Activated T-cell treated with anti-CD3 and anti-CD28 coated beads, Interleukin-2, amount 50 U/mL, for 24 hours (primary cell): ENCODE measurements at regions not wholly inside any gene's neighbourhood (a gene's known extent, or its start where the extent isn't known, plus 50 kb on each side); places are given as distances from the start of the nearest gene placed in this dataset.

ENCODE experiments used
- DNase-seq: peaks from one replicate; pipeline ENCODE4 v3.0.0-alpha.2; 2020
- H3K27ac Mint-ChIP-seq: 2 replicates; pipeline ENCODE4 v1.8.0; 2020; ENCODE audit warnings: mild to moderate bottlenecking, mixed read lengths
- H3K27me3 Mint-ChIP-seq: 2 replicates; pipeline ENCODE4 v1.8.0; 2020; ENCODE audit warnings: mixed read lengths
- H3K36me3 Mint-ChIP-seq: 2 replicates; pipeline ENCODE4 v1.8.0; 2020; ENCODE audit warnings: low read depth, mixed read lengths
- H3K4me1 Mint-ChIP-seq: 2 replicates; pipeline ENCODE4 v1.8.0; 2020; ENCODE audit warnings: low read depth, mixed read lengths
- H3K4me3 Mint-ChIP-seq: 2 replicates; pipeline ENCODE4 v1.8.0; 2020; ENCODE audit warnings: mild to moderate bottlenecking, moderate library complexity, mixed read lengths
- H3K9me3 Mint-ChIP-seq: 2 replicates; pipeline ENCODE4 v1.8.0; 2020; ENCODE audit warnings: mixed read lengths

GRCh38 chr5:27414099-27414498 is 375.7 kb upstream of the CDH9 start:
- Mint-ChIP-seq H3K4me1 (no peaks in the 10 kb centered on the region), H3K27ac (no peak overlapping the region), H3K36me3 (no peaks in the 10 kb centered on the region), H3K27me3 (no peaks in the 10 kb centered on the region), H3K4me3 (no peak overlapping the region), H3K9me3 (peaks cover 8% of the 10 kb centered on the region)
- DNase-seq = no peak

- DNase-seq = no peak
- peaks cover 6% of the 10 kb centered on the region for H3K9me3 Mint-ChIP-seq
- H3K4me1 Mint-ChIP-seq = no peaks in the 10 kb centered on the region
- no peaks in the 10 kb centered on the region for H3K27me3 Mint-ChIP-seq
- H3K27ac Mint-ChIP-seq = no peak overlapping the region
- no peaks in the 10 kb centered on the region for H3K36me3 Mint-ChIP-seq
- no peak overlapping the region for H3K4me3 Mint-ChIP-seq
Measured at GRCh38 chr5:27412384-27412783, 374.0 kb upstream of the CDH9 start.

- Mint-ChIP-seq H3K36me3 (no peaks in the 10 kb centered on the region), H3K27ac (no peak overlapping the region), H3K4me1 (no peaks in the 10 kb centered on the region), H3K9me3 (peaks cover 9% of the 10 kb centered on the region), H3K27me3 (no peaks in the 10 kb centered on the region), H3K4me3 (no peak overlapping the region)
- DNase-seq = no peak
Measured at GRCh38 chr5:27406020-27406419, 367.6 kb upstream of the CDH9 start.

- Mint-ChIP-seq H3K9me3 (peaks cover 14% of the 10 kb centered on the region), H3K27me3 (no peaks in the 10 kb centered on the region)
Measured at GRCh38 chr5:27403243-27403882, 365.0 kb upstream of the CDH9 start.

GRCh38 chr5:27402828-27403227 is 364.4 kb upstream of the CDH9 start:
- Mint-ChIP-seq H3K9me3 (peaks cover 14% of the 10 kb centered on the region), H3K27ac (no peak overlapping the region), H3K4me3 (no peak overlapping the region), H3K27me3 (no peaks in the 10 kb centered on the region), H3K36me3 (no peaks in the 10 kb centered on the region), H3K4me1 (no peaks in the 10 kb centered on the region)
- DNase-seq = no peak

More at GRCh38 chr5:27403243-27403882, 365.0 kb upstream of the CDH9 start:
- DNase-seq = no peak
- H3K4me3 Mint-ChIP-seq = no peak overlapping the region
- no peaks in the 10 kb centered on the region for H3K36me3 Mint-ChIP-seq
- H3K4me1 Mint-ChIP-seq = no peaks in the 10 kb centered on the region
- H3K27ac Mint-ChIP-seq = no peak overlapping the region

- H3K27me3 Mint-ChIP-seq = no peaks in the 10 kb centered on the region
- H3K4me3 Mint-ChIP-seq = no peak overlapping the region
- peaks cover 9% of the 10 kb centered on the region for H3K9me3 Mint-ChIP-seq
- no peak overlapping the region for H3K27ac Mint-ChIP-seq
- no peak for DNase-seq
- H3K4me1 Mint-ChIP-seq = no peaks in the 10 kb centered on the region
- H3K36me3 Mint-ChIP-seq = no peaks in the 10 kb centered on the region
Measured at GRCh38 chr5:27396998-27397397, 358.6 kb upstream of the CDH9 start.

GRCh38 chr5:27392716-27393115 is 354.3 kb upstream of the CDH9 start:
- no peak overlapping the region for H3K27ac Mint-ChIP-seq
- no peaks in the 10 kb centered on the region for H3K36me3 Mint-ChIP-seq
- no peak for DNase-seq
- H3K4me1 Mint-ChIP-seq = no peaks in the 10 kb centered on the region
- H3K9me3 Mint-ChIP-seq = peaks cover 5% of the 10 kb centered on the region
- no peaks in the 10 kb centered on the region for H3K27me3 Mint-ChIP-seq
- no peak overlapping the region for H3K4me3 Mint-ChIP-seq

- Mint-ChIP-seq H3K27me3 (no peaks in the 10 kb centered on the region), H3K27ac (no peak overlapping the region), H3K9me3 (peaks cover 11% of the 10 kb centered on the region), H3K36me3 (no peaks in the 10 kb centered on the region), H3K4me1 (no peaks in the 10 kb centered on the region), H3K4me3 (no peak overlapping the region)
- DNase-seq = no peak
Measured at GRCh38 chr5:27389696-27390095, 351.3 kb upstream of the CDH9 start.

GRCh38 chr5:27388755-27389154 is 350.4 kb upstream of the CDH9 start:
- no peak for DNase-seq
- H3K27me3 Mint-ChIP-seq = no peaks in the 10 kb centered on the region
- peaks cover 11% of the 10 kb centered on the region for H3K9me3 Mint-ChIP-seq
- H3K27ac Mint-ChIP-seq = no peak overlapping the region
- H3K36me3 Mint-ChIP-seq = no peaks in the 10 kb centered on the region
- no peak overlapping the region for H3K4me3 Mint-ChIP-seq
- no peaks in the 10 kb centered on the region for H3K4me1 Mint-ChIP-seq

- Mint-ChIP-seq H3K4me3 (no peak overlapping the region), H3K9me3 (peaks cover 17% of the 10 kb centered on the region), H3K27me3 (no peaks in the 10 kb centered on the region), H3K27ac (no peak overlapping the region), H3K4me1 (no peaks in the 10 kb centered on the region), H3K36me3 (no peaks in the 10 kb centered on the region)
- no peak for DNase-seq
Measured at GRCh38 chr5:27387535-27388073, 349.2 kb upstream of the CDH9 start.

- no peaks in the 10 kb centered on the region for H3K27me3 Mint-ChIP-seq
- H3K4me3 Mint-ChIP-seq = no peak overlapping the region
- no peaks in the 10 kb centered on the region for H3K4me1 Mint-ChIP-seq
- no peak for DNase-seq
- no peak overlapping the region for H3K27ac Mint-ChIP-seq
- no peaks in the 10 kb centered on the region for H3K36me3 Mint-ChIP-seq
- peaks cover 20% of the 10 kb centered on the region for H3K9me3 Mint-ChIP-seq
Measured at GRCh38 chr5:27381686-27382085, 343.3 kb upstream of the CDH9 start.

- no peaks in the 10 kb centered on the region for H3K27me3 Mint-ChIP-seq
- no peak overlapping the region for H3K27ac Mint-ChIP-seq
- no peak overlapping the region for H3K4me3 Mint-ChIP-seq
- no peak for DNase-seq
- no peaks in the 10 kb centered on the region for H3K4me1 Mint-ChIP-seq
- H3K9me3 Mint-ChIP-seq = peaks cover 14% of the 10 kb centered on the region
- no peaks in the 10 kb centered on the region for H3K36me3 Mint-ChIP-seq
Measured at GRCh38 chr5:27377626-27378025, 339.2 kb upstream of the CDH9 start.

- Mint-ChIP-seq H3K4me3 (no peak overlapping the region), H3K4me1 (no peaks in the 10 kb centered on the region), H3K36me3 (no peaks in the 10 kb centered on the region), H3K27ac (no peak overlapping the region), H3K27me3 (no peaks in the 10 kb centered on the region), H3K9me3 (peaks cover 21% of the 10 kb centered on the region)
- DNase-seq = no peak
Measured at GRCh38 chr5:27353970-27354369, 315.6 kb upstream of the CDH9 start.

GRCh38 chr5:27353540-27353939 is 315.2 kb upstream of the CDH9 start:
- Mint-ChIP-seq H3K9me3 (peaks cover 21% of the 10 kb centered on the region), H3K36me3 (no peaks in the 10 kb centered on the region), H3K27me3 (no peaks in the 10 kb centered on the region), H3K27ac (no peak overlapping the region), H3K4me1 (no peaks in the 10 kb centered on the region), H3K4me3 (no peak overlapping the region)
- no peak for DNase-seq

- no peak for DNase-seq
- Mint-ChIP-seq H3K9me3 (peaks cover 16% of the 10 kb centered on the region), H3K27ac (no peak overlapping the region), H3K27me3 (no peaks in the 10 kb centered on the region), H3K4me1 (no peaks in the 10 kb centered on the region), H3K4me3 (no peak overlapping the region), H3K36me3 (no peaks in the 10 kb centered on the region)
Measured at GRCh38 chr5:27341342-27341741, 303.0 kb upstream of the CDH9 start.

- no peak overlapping the region for H3K4me3 Mint-ChIP-seq
- no peaks in the 10 kb centered on the region for H3K27me3 Mint-ChIP-seq
- no peak for DNase-seq
- peaks cover 20% of the 10 kb centered on the region for H3K9me3 Mint-ChIP-seq
- H3K4me1 Mint-ChIP-seq = no peaks in the 10 kb centered on the region
- no peak overlapping the region for H3K27ac Mint-ChIP-seq
- H3K36me3 Mint-ChIP-seq = no peaks in the 10 kb centered on the region
Measured at GRCh38 chr5:27336817-27337216, 298.4 kb upstream of the CDH9 start.
